HEK293 (cell line): ENCODE measurements at regions not wholly inside any gene's neighbourhood (a gene's known extent, or its start where the extent isn't known, plus 50 kb on each side); places are given as distances from the start of the nearest gene placed in this dataset.

Experiments used
- CTCF ChIA-PET: fragments of 350-600 bp; formaldehyde crosslinking; extraction: SDS; loops from one replicate; lab custom pipeline; 2021; ENCODE audit warnings: antibody characterized with exemption; lab: Yijun Ruan, JAX
- POLR2A ChIA-PET: fragments of 300-600 bp; formaldehyde crosslinking; extraction: SDS; loops from one replicate; lab custom pipeline; 2020; ENCODE audit warnings: antibody characterized with exemption, inconsistent platforms; lab: Yijun Ruan, JAX
- H3K27ac ChIP-seq: fragments of 200-500 bp; sonication (Bioruptor generic); 2 replicates; pipeline ENCODE4 v1.5.1; 2014; ENCODE audit warnings: low read depth, low read length, control low read depth, inconsistent platforms; ENCODE audit errors: extremely low read depth
- H3K36me3 ChIP-seq, 2 experiments: fragments of 200-500 bp in 1 of 2; sonication (Bioruptor generic) in 1 of 2; 1 replicate in 1 of 2; 2 replicates in 1 of 2; pipeline ENCODE4 v1.5.1; 2014 to 2017; ENCODE audit warnings: inconsistent platforms in 2 of 2, low read length in 2 of 2; ENCODE audit not compliant: control insufficient read depth in 2 of 2, insufficient read depth in 1 of 2
- H3K4me1 ChIP-seq: fragments of 200-500 bp; sonication (Bioruptor generic); 2 replicates; pipeline ENCODE4 v1.5.1; 2014; ENCODE audit warnings: mild to moderate bottlenecking, low read length, inconsistent platforms; ENCODE audit not compliant: control insufficient read depth, insufficient read depth
- H3K4me3 ChIP-seq: 2 replicates; pipeline ENCODE4 v1.5.1; 2011; ENCODE audit warnings: low read depth, mild to moderate bottlenecking, control low read depth, low read length, moderate library complexity
- H3K9me3 ChIP-seq: fragments of 200-500 bp; sonication (Bioruptor generic); 2 replicates; pipeline ENCODE4 v1.5.1; 2014; ENCODE audit warnings: low read depth, low read length, inconsistent platforms; ENCODE audit not compliant: control insufficient read depth, insufficient read depth
- ELK4 ChIP-seq: IDR thresholded peaks from 2 replicates; pipeline ENCODE4 v1.6.1; 2011; ENCODE audit warnings: mild to moderate bottlenecking, low read depth, low read length, borderline replicate concordance
- KLF1 ChIP-seq: fragments of 450-650 bp; formaldehyde crosslinking; IDR thresholded peaks from 2 replicates; pipeline ENCODE4 v1.5.1; 2016; ENCODE audit warnings: missing biosample characterization, missing genetic modification characterization
- OSR2 ChIP-seq: fragments of 450-650 bp; formaldehyde crosslinking; IDR thresholded peaks from 2 replicates; pipeline ENCODE4 v1.5.1; 2016; ENCODE audit warnings: missing biosample characterization, missing genetic modification characterization
- REST ChIP-seq: fragments of 450-650 bp; formaldehyde crosslinking; IDR thresholded peaks from 2 replicates; pipeline ENCODE4 v1.5.1; 2016; ENCODE audit warnings: missing biosample characterization, missing genetic modification characterization
- ZBTB17 ChIP-seq: fragments of 450-650 bp; formaldehyde crosslinking; IDR thresholded peaks from 2 replicates; pipeline ENCODE4 v1.5.1; 2016; ENCODE audit warnings: missing biosample characterization, missing genetic modification characterization
- ZFP37 ChIP-seq: fragments of 450-650 bp; formaldehyde crosslinking; IDR thresholded peaks from 2 replicates; pipeline ENCODE4 v1.5.1; 2016; ENCODE audit warnings: missing biosample characterization, missing genetic modification characterization
- ZFP41 ChIP-seq: fragments of 450-650 bp; formaldehyde crosslinking; IDR thresholded peaks from 2 replicates; pipeline ENCODE4 v1.5.1; 2016; ENCODE audit warnings: missing biosample characterization, missing genetic modification characterization, borderline replicate concordance
- ZNF488 ChIP-seq: fragments of 450-650 bp; formaldehyde crosslinking; IDR thresholded peaks from 2 replicates; pipeline ENCODE4 v1.5.1; 2016; ENCODE audit warnings: missing biosample characterization, missing genetic modification characterization
- ZNF513 ChIP-seq: fragments of 450-650 bp; IDR thresholded peaks from 2 replicates; pipeline ENCODE4 v1.5.1; 2018; ENCODE audit warnings: missing biosample characterization, missing genetic modification characterization
- ZNF600 ChIP-seq: fragments of 450-650 bp; formaldehyde crosslinking; IDR thresholded peaks from 2 replicates; pipeline ENCODE4 v1.5.1; 2016; ENCODE audit warnings: missing biosample characterization, missing genetic modification characterization
- ZNF626 ChIP-seq: fragments of 450-650 bp; sonication (Bioruptor Pico); formaldehyde crosslinking; IDR thresholded peaks from 2 replicates; pipeline ENCODE4 v1.5.1; 2018; ENCODE audit warnings: missing biosample characterization, missing genetic modification characterization, inconsistent platforms
- ZNF664 ChIP-seq: fragments of 450-650 bp; formaldehyde crosslinking; IDR thresholded peaks from 2 replicates; pipeline ENCODE4 v1.5.1; 2016; ENCODE audit warnings: missing biosample characterization, missing genetic modification characterization
- ZNF785 ChIP-seq: fragments of 450-650 bp; formaldehyde crosslinking; IDR thresholded peaks from 2 replicates; pipeline ENCODE4 v1.5.1; 2016; ENCODE audit warnings: missing biosample characterization, missing genetic modification characterization

GRCh38 chr18:22286585-22286984, 117.2 kb downstream of the GATA6 start (continued):
- no peak for TF ChIP-seq REST (tag by site-specific recombination)
- TF ChIP-seq ZNF488 (tag by site-specific recombination): no peak
- TF ChIP-seq KLF1: peak; percentile 57
- TF ChIP-seq ZFP37 (tag by site-specific recombination): no peak

GRCh38 chr18:22285361-22286140, 116.2 kb downstream of the GATA6 start:
- TF ChIP-seq ZBTB17: no peak
- no peak for TF ChIP-seq ELK4
- no peak for TF ChIP-seq ZNF785
- TF ChIP-seq ZFP41 (tag by site-specific recombination): no peak
- no peak for TF ChIP-seq OSR2 (tag by site-specific recombination)
- TF ChIP-seq ZNF600 (tag by site-specific recombination): no peak
- TF ChIP-seq ZNF664 (tag by site-specific recombination): peak; percentile 1; the same call in 1 of the 2 replicates
- TF ChIP-seq ZNF626 (tag by site-specific recombination): no peak
- Histone ChIP-seq H3K36me3 (no peaks in the 10 kb centered on the region), H3K9me3 (no peaks in the 10 kb centered on the region), H3K27ac (no peak overlapping the region), H3K4me1 (peaks cover 2% of the 10 kb centered on the region; the same call in 1 of the 2 replicates), H3K4me3 (no peak overlapping the region)
- POLR2A ChIA-PET: no interaction called here
- CTCF ChIA-PET: no interaction called here

GRCh38 chr18:22284581-22285360, 115.4 kb downstream of the GATA6 start:
- ChIA-PET CTCF (no interaction called here), POLR2A (no interaction called here)
- no peak for TF ChIP-seq ZNF513 (tag by site-specific recombination)
- peak; percentile 63 for TF ChIP-seq ZNF664 (tag by site-specific recombination)
- no peak overlapping the region for H3K4me3 ChIP-seq
- no peak overlapping the region for H3K27ac ChIP-seq
- H3K36me3 ChIP-seq: no peaks in the 10 kb centered on the region
- H3K9me3 ChIP-seq: no peaks in the 10 kb centered on the region
- peaks cover 2% of the 10 kb centered on the region; the same call in 1 of the 2 replicates for H3K4me1 ChIP-seq
